ENCODE measurements at regions not wholly inside any gene's neighbourhood (a gene's known extent, or its start where the extent isn't known, plus 50 kb on each side); places are given as distances from the start of the nearest gene placed in this dataset.

- DNase-seq (ENCODE audit: low spot score in 2 of 2) = no peak
- H3K27ac ChIP-seq = no peak overlapping the region
- no peak for TF ChIP-seq POLR2AphosphoS5 (IDR thresholded peaks at IDR 0.05)
- TF ChIP-seq POLR2A (IDR thresholded peaks at IDR 0.05) = no peak
- no peak for TF ChIP-seq CTCF (IDR thresholded peaks at IDR 0.05)
- H3K4me1 ChIP-seq = no peaks in the 10 kb centered on the region
- no peak overlapping the region for H3K4me3 ChIP-seq
- intact Hi-C loops (cut with DNase I; ENCODE audit: low total_unique reads) = no loop called here
- H3K27me3 ChIP-seq = no peaks in the 10 kb centered on the region
- no peaks in the 10 kb centered on the region for H3K36me3 ChIP-seq
- no peaks in the 10 kb centered on the region for H3K9me3 ChIP-seq
These were observed 82.9 kb upstream of the TRIO start for GRCh38 chr5:14060218-14060617.

GRCh38 chr5:14059810-14060209 is 83.3 kb upstream of the TRIO start:
- H3K27me3 ChIP-seq = no peaks in the 10 kb centered on the region
- no peak overlapping the region for H3K4me3 ChIP-seq
- no peak for DNase-seq (ENCODE audit: low spot score in 2 of 2)
- no peaks in the 10 kb centered on the region for H3K9me3 ChIP-seq
- no peak for TF ChIP-seq CTCF (IDR thresholded peaks at IDR 0.05)
- no peak for TF ChIP-seq POLR2A (IDR thresholded peaks at IDR 0.05)
- no peak overlapping the region for H3K27ac ChIP-seq
- intact Hi-C loops (cut with DNase I; ENCODE audit: low total_unique reads) = no loop called here
- H3K4me1 ChIP-seq = no peaks in the 10 kb centered on the region
- H3K36me3 ChIP-seq = no peaks in the 10 kb centered on the region

- intact Hi-C loops (cut with DNase I; ENCODE audit: low total_unique reads) = no loop called here
- TF ChIP-seq POLR2AphosphoS5 (IDR thresholded peaks at IDR 0.05) (no peak), POLR2A (IDR thresholded peaks at IDR 0.05) (no peak), CTCF (IDR thresholded peaks at IDR 0.05) (no peak)
- H3K4me3 ChIP-seq = no peak overlapping the region
- no peaks in the 10 kb centered on the region for H3K27me3 ChIP-seq
- no peaks in the 10 kb centered on the region for H3K36me3 ChIP-seq
- no peak for DNase-seq (ENCODE audit: low spot score in 2 of 2)
- no peak overlapping the region for H3K27ac ChIP-seq
- no peaks in the 10 kb centered on the region for H3K9me3 ChIP-seq
- no peaks in the 10 kb centered on the region for H3K4me1 ChIP-seq
These were observed 85.9 kb upstream of the TRIO start for GRCh38 chr5:14057289-14057688.

- DNase-seq (ENCODE audit: low spot score in 2 of 2) = no peak
- Histone ChIP-seq H3K4me3 (no peak overlapping the region), H3K27me3 (no peaks in the 10 kb centered on the region), H3K36me3 (no peaks in the 10 kb centered on the region), H3K27ac (no peak overlapping the region), H3K9me3 (no peaks in the 10 kb centered on the region), H3K4me1 (no peaks in the 10 kb centered on the region)
- intact Hi-C loops (cut with DNase I; ENCODE audit: low total_unique reads) = no loop called here
- TF ChIP-seq POLR2AphosphoS5 (IDR thresholded peaks at IDR 0.05) = no peak
- no peak for TF ChIP-seq POLR2A (IDR thresholded peaks at IDR 0.05)
- no peak for TF ChIP-seq CTCF (IDR thresholded peaks at IDR 0.05)
These were observed 87.1 kb upstream of the TRIO start for GRCh38 chr5:14056039-14056438.

GRCh38 chr5:14054965-14055963 is 87.9 kb upstream of the TRIO start:
- no peaks in the 10 kb centered on the region for H3K36me3 ChIP-seq
- TF ChIP-seq CTCF (IDR thresholded peaks at IDR 0.05) (no peak), POLR2AphosphoS5 (IDR thresholded peaks at IDR 0.05) (no peak), POLR2A (IDR thresholded peaks at IDR 0.05) (no peak)
- no peak overlapping the region for H3K27ac ChIP-seq
- H3K27me3 ChIP-seq = no peaks in the 10 kb centered on the region
- intact Hi-C loops (cut with DNase I; ENCODE audit: low total_unique reads) = no loop called here
- no peaks in the 10 kb centered on the region for H3K9me3 ChIP-seq
- H3K4me3 ChIP-seq = no peak overlapping the region
- no peak for DNase-seq (ENCODE audit: low spot score in 2 of 2)
- no peaks in the 10 kb centered on the region for H3K4me1 ChIP-seq

Data from breast epithelium (tissue), 4 donors.